ENCODE measurements at regions not wholly inside any gene's neighbourhood (a gene's known extent, or its start where the extent isn't known, plus 50 kb on each side); places are given as distances from the start of the nearest gene placed in this dataset.

DNA sequence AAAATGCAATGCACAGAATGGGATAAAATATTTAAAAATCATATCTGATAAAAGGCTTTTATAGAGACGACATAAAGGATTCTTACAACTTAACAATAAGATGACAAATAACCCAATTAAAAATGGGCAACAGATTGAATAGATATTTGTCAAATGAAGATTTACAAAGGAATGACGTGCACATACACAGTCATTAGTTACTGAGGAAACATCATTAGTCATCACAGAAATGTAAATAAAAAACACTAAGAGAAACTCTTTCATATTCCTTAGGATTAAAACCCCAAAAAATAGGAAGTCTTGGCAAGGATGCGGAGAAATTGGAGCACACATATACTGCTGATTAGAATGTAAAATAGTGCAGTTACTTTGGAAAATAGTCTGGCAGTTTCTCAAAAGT lies 1886.0 kb upstream of the CDH6 start:
- TF ChIP-seq, protein P1, sequence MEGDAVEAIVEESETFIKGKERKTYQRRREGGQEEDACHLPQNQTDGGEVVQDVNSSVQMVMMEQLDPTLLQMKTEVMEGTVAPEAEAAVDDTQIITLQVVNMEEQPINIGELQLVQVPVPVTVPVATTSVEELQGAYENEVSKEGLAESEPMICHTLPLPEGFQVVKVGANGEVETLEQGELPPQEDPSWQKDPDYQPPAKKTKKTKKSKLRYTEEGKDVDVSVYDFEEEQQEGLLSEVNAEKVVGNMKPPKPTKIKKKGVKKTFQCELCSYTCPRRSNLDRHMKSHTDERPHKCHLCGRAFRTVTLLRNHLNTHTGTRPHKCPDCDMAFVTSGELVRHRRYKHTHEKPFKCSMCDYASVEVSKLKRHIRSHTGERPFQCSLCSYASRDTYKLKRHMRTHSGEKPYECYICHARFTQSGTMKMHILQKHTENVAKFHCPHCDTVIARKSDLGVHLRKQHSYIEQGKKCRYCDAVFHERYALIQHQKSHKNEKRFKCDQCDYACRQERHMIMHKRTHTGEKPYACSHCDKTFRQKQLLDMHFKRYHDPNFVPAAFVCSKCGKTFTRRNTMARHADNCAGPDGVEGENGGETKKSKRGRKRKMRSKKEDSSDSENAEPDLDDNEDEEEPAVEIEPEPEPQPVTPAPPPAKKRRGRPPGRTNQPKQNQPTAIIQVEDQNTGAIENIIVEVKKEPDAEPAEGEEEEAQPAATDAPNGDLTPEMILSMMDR (IDR thresholded peaks at IDR 0.05; ENCODE audit: extremely low read depth in 1 of 2, insufficient read depth in 1 of 2, low read depth in 1 of 2, low read length in 2 of 2), result no peak
- TF ChIP-seq POLR2A (IDR thresholded peaks at IDR 0.05; ENCODE audit: low read depth, low read length) (no peak), JUN (IDR thresholded peaks at IDR 0.05; ENCODE audit: borderline replicate concordance, insufficient read depth, insufficient read length, low read depth) (no peak), POLR2AphosphoS5 (IDR thresholded peaks at IDR 0.05; ENCODE audit: insufficient read depth, low read depth, low read length) (no peak), EZH2 (IDR thresholded peaks at IDR 0.05; ENCODE audit: borderline replicate concordance, low read depth, low read length, severe bottlenecking) (no peak), GATA2 (IDR thresholded peaks at IDR 0.05; ENCODE audit: insufficient read depth, insufficient read length, low read depth, low read length) (no peak), MYC (IDR thresholded peaks at IDR 0.05; ENCODE audit: low read depth, low read length) (no peak)
- TF ChIP-seq, protein P2, sequence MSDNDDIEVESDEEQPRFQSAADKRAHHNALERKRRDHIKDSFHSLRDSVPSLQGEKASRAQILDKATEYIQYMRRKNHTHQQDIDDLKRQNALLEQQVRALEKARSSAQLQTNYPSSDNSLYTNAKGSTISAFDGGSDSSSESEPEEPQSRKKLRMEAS (IDR thresholded peaks at IDR 0.05; ENCODE audit: insufficient read depth, insufficient read length), result no peak

All from endothelial cell of umbilical vein (primary cell).